NB4 (cell line): ENCODE measurements at regions not wholly inside any gene's neighbourhood (a gene's known extent, or its start where the extent isn't known, plus 50 kb on each side); places are given as distances from the start of the nearest gene placed in this dataset.

Experiments used
- DNase-seq: peaks from one replicate; pipeline ENCODE4 v3.0.0; 2010; ENCODE audit warnings: low read depth
- H3K4me3 ChIP-seq: one replicate; pipeline ENCODE4 v1.5.1; 2011; ENCODE audit warnings: mild to moderate bottlenecking, low read depth, low read length, moderate library complexity
- CTCF ChIP-seq: IDR thresholded peaks from one replicate; pipeline ENCODE4 v1.5.1; 2012; ENCODE audit warnings: low read depth, low read length
- MAX ChIP-seq: IDR thresholded peaks from 2 replicates; pipeline ENCODE4 v1.6.1; 2011; ENCODE audit warnings: low read depth, low read length
- MYC ChIP-seq: IDR thresholded peaks from 2 replicates; pipeline ENCODE4 v1.6.1; 2011; ENCODE audit warnings: low read depth, low read length
- POLR2A ChIP-seq: IDR thresholded peaks from 2 replicates; pipeline ENCODE4 v1.6.1; 2011; ENCODE audit warnings: mild to moderate bottlenecking; ENCODE audit not compliant: insufficient read length; ENCODE audit errors: extremely low read depth

GRCh38 chr12:78641837-78642423 lies 222.6 kb upstream of the SYT1 start:
- no peak overlapping the region for H3K4me3 ChIP-seq
- no peak for TF ChIP-seq MAX
- TF ChIP-seq POLR2A: no peak
- TF ChIP-seq CTCF: no peak
- TF ChIP-seq MYC: no peak
- no peak for DNase-seq

GRCh38 chr12:78645956-78646355 lies 218.6 kb upstream of the SYT1 start:
- no peak for DNase-seq
- no peak overlapping the region for H3K4me3 ChIP-seq
- TF ChIP-seq CTCF (no peak), MAX (no peak), POLR2A (no peak), MYC (no peak)

- TF ChIP-seq MAX (no peak), POLR2A (no peak), MYC (no peak), CTCF (no peak)
- H3K4me3 ChIP-seq: no peak overlapping the region
- no peak for DNase-seq
Observed at GRCh38 chr12:78651755-78652154, 212.8 kb upstream of the SYT1 start.

GRCh38 chr12:78666584-78666983 lies 198.0 kb upstream of the SYT1 start:
- H3K4me3 ChIP-seq: no peak overlapping the region
- no peak for DNase-seq
- TF ChIP-seq MAX (no peak), MYC (no peak), CTCF (no peak)

GRCh38 chr12:78671295-78671694 lies 193.3 kb upstream of the SYT1 start:
- no peak for DNase-seq
- TF ChIP-seq MYC: no peak
- TF ChIP-seq MAX: no peak
- TF ChIP-seq CTCF: no peak
- TF ChIP-seq POLR2A: no peak
- H3K4me3 ChIP-seq: no peak overlapping the region

GRCh38 chr12:78672033-78672432 lies 192.5 kb upstream of the SYT1 start:
- TF ChIP-seq POLR2A (no peak), CTCF (no peak), MYC (no peak), MAX (no peak)
- DNase-seq: no peak
- no peak overlapping the region for H3K4me3 ChIP-seq
